Liver (tissue), 8 donors: ENCODE measurements at regions not wholly inside any gene's neighbourhood (a gene's known extent, or its start where the extent isn't known, plus 50 kb on each side); places are given as distances from the start of the nearest gene placed in this dataset.

Experiments used
- DNase-seq: peaks from one replicate; pipeline ENCODE4 v3.0.0-alpha.2; 2017; ENCODE audit warnings: low spot score
- H3K27ac ChIP-seq, 2 donors: one replicate each; pipeline ENCODE4 v1.7.0; 2013; ENCODE audit warnings: inconsistent platforms in 2 of 2, low read length in 2 of 2, control low read depth in 1 of 2, low read depth in 1 of 2, mild to moderate bottlenecking in 1 of 2
- H3K27me3 ChIP-seq, 4 donors: one replicate each; pipeline versions ENCODE4 v1.6.1 to v1.7.0; 2013; ENCODE audit warnings: low read length in 3 of 4, inconsistent platforms in 1 of 4, mild to moderate bottlenecking in 1 of 4, moderate library complexity in 1 of 4; ENCODE audit not compliant: control insufficient read depth in 4 of 4, insufficient read depth in 4 of 4
- H3K36me3 ChIP-seq, 4 donors: one replicate each; pipeline versions ENCODE4 v1.6.1 to v1.7.0; 2013; ENCODE audit warnings: low read length in 3 of 4, mild to moderate bottlenecking in 3 of 4, low read depth in 1 of 4, moderate library complexity in 1 of 4; ENCODE audit not compliant: control insufficient read depth in 4 of 4, insufficient read depth in 3 of 4
- H3K4me1 ChIP-seq, 4 donors: one replicate each; pipeline versions ENCODE4 v1.6.1 to v1.7.0; 2013; ENCODE audit warnings: low read length in 3 of 4, mild to moderate bottlenecking in 3 of 4, moderate library complexity in 1 of 4; ENCODE audit not compliant: control insufficient read depth in 4 of 4, insufficient read depth in 4 of 4
- H3K4me3 ChIP-seq, 3 donors: one replicate each; pipeline versions ENCODE4 v1.6.1 to v1.7.0; 2013; ENCODE audit warnings: low read length in 3 of 3, control low read depth in 1 of 3, low read depth in 1 of 3, mild to moderate bottlenecking in 1 of 3
- H3K9ac ChIP-seq, 2 donors: one replicate each; pipeline ENCODE4 v1.7.0; 2013; ENCODE audit warnings: low read length in 2 of 2, mild to moderate bottlenecking in 2 of 2, moderate library complexity in 2 of 2, control low read depth in 1 of 2, low read depth in 1 of 2
- H3K9me3 ChIP-seq, 4 donors: one replicate each; pipeline versions ENCODE4 v1.6.1 to v1.7.0; 2013; ENCODE audit warnings: low read length in 3 of 4; ENCODE audit not compliant: control insufficient read depth in 4 of 4
- FOXA1 ChIP-seq: IDR thresholded peaks from 2 replicates; pipeline ENCODE4 v1.6.1; 2016; ENCODE audit warnings: antibody characterized with exemption
- HNF4G ChIP-seq: IDR thresholded peaks from 2 replicates; pipeline ENCODE4 v1.6.1; 2016; ENCODE audit warnings: antibody characterized with exemption
- JUND ChIP-seq, 2 donors: IDR thresholded peaks; 2 replicates each; pipeline ENCODE4 v1.6.1; 2016; ENCODE audit warnings: antibody characterized with exemption in 2 of 2
- NR2F2 ChIP-seq: IDR thresholded peaks from 2 replicates; pipeline ENCODE4 v1.6.1; 2016; ENCODE audit warnings: antibody characterized with exemption
- RAD21 ChIP-seq, 2 donors: IDR thresholded peaks; 2 replicates each; pipeline ENCODE4 v1.6.1; 2016; ENCODE audit warnings: antibody characterized with exemption in 2 of 2, mild to moderate bottlenecking in 2 of 2
- SP1 ChIP-seq: IDR thresholded peaks from 2 replicates; pipeline ENCODE4 v1.6.1; 2018; ENCODE audit warnings: antibody characterized with exemption, mild to moderate bottlenecking
- TAF1 ChIP-seq: conservative IDR thresholded peaks from 2 replicates; pipeline ENCODE4 v1.6.1; 2016; ENCODE audit warnings: antibody characterized with exemption, mild to moderate bottlenecking
- YY1 ChIP-seq: IDR thresholded peaks from 2 replicates; pipeline ENCODE4 v1.6.1; 2016; ENCODE audit warnings: antibody characterized with exemption, mild to moderate bottlenecking
- WGBS: extraction: QIAGEN DNeasy Blood & Tissue Kit; methylation state at CpG from one replicate; pipeline ENCODE4 v1.1.7; 2013; 5-methylcytosine and 5-hydroxymethylcytosine counted together
- TF ChIP-seq, protein P1 (sequence below): IDR thresholded peaks from 2 replicates; pipeline ENCODE4 v1.6.1; 2016; ENCODE audit warnings: antibody characterized with exemption
- TF ChIP-seq, protein P2 (sequence below): fragments of 150-350 bp; IDR thresholded peaks from 2 replicates; pipeline ENCODE4 v1.5.1; 2017; ENCODE audit warnings: improper control_type of control experiment, low read depth, low read length; ENCODE audit not compliant: missing input control
- TF ChIP-seq, protein P3 (sequence below): IDR thresholded peaks from 2 replicates; pipeline ENCODE4 v1.6.1; 2016; ENCODE audit warnings: antibody characterized with exemption
- TF ChIP-seq, protein P4 (sequence below): IDR thresholded peaks from 2 replicates; pipeline ENCODE4 v1.6.1; 2016; ENCODE audit warnings: antibody characterized with exemption
- TF ChIP-seq, protein P5 (sequence below): IDR thresholded peaks from 2 replicates; pipeline ENCODE4 v1.6.1; 2016; ENCODE audit warnings: antibody characterized with exemption, mild to moderate bottlenecking
- donor health status: healthy.
- donor health status: healthy.
- donor health status: healthy.
- donor health status: healthy.
- donor health status: healthy.

DNA sequence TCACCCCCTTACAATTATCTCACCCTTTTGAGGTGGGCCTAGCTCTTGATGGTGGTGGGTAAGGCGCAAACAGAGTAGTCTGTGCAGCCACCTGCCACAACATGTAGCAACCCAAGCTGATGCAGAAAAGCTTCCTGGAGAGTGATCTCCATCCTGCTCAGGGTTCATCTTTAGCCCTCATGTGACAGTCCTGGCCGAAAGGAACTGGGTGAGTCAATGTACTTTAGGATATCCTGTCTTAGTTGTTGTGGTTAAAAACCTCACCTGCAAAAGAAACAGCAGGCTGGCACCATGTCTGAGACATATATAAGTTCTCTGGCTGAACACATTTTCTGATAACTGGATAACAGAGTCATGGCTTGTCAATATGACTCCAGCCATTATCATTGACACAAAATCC, 183.5 kb upstream of the CPHXL start:
- Histone ChIP-seq H3K36me3 (no peaks in the 10 kb centered on the region), H3K9me3 (no peaks in the 10 kb centered on the region), H3K4me3 (no peak overlapping the region), H3K27me3 (no peaks in the 10 kb centered on the region), H3K4me1 (no peaks in the 10 kb centered on the region), H3K27ac (no peak overlapping the region), H3K9ac (no peak overlapping the region)
- TF ChIP-seq, protein P1, sequence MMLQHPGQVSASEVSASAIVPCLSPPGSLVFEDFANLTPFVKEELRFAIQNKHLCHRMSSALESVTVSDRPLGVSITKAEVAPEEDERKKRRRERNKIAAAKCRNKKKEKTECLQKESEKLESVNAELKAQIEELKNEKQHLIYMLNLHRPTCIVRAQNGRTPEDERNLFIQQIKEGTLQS = no peak
- TF ChIP-seq JUND (IDR thresholded peaks at IDR 0.05) = no peak
- no peak for TF ChIP-seq SP1
- no peak for TF ChIP-seq RAD21 (IDR thresholded peaks at IDR 0.05)
- TF ChIP-seq, protein P2, sequence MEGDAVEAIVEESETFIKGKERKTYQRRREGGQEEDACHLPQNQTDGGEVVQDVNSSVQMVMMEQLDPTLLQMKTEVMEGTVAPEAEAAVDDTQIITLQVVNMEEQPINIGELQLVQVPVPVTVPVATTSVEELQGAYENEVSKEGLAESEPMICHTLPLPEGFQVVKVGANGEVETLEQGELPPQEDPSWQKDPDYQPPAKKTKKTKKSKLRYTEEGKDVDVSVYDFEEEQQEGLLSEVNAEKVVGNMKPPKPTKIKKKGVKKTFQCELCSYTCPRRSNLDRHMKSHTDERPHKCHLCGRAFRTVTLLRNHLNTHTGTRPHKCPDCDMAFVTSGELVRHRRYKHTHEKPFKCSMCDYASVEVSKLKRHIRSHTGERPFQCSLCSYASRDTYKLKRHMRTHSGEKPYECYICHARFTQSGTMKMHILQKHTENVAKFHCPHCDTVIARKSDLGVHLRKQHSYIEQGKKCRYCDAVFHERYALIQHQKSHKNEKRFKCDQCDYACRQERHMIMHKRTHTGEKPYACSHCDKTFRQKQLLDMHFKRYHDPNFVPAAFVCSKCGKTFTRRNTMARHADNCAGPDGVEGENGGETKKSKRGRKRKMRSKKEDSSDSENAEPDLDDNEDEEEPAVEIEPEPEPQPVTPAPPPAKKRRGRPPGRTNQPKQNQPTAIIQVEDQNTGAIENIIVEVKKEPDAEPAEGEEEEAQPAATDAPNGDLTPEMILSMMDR = no peak
- no peak for TF ChIP-seq NR2F2
- WGBS = 60% methylated on average over 2 of the region's 2 CpGs
- DNase-seq = no peak

DNA sequence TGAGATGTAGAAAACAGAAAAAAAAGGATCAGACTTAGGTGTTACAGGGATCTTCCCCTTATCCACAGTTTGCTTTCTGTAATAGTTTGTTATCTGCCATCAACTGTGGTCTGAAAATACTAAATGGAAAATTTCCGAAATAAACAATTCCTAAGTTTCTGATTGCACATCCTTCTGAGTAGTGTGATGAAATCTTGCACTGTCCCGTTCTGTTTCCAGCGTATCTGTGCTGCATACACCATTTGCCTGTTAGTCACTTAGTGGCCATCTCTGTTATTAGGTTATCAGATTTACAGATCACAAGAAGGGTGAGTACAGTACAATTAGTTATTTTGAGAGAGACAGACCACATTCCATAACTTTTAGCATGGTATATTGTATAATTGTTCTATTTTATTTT, 185.6 kb upstream of the CPHXL start:
- DNase-seq = no peak
- no peak overlapping the region for H3K4me3 ChIP-seq
- no peaks in the 10 kb centered on the region for H3K36me3 ChIP-seq
- H3K9ac ChIP-seq = no peak overlapping the region
- no peak overlapping the region for H3K27ac ChIP-seq
- TF ChIP-seq SP1 (no peak), HNF4G (no peak), RAD21 (IDR thresholded peaks at IDR 0.05) (no peak), NR2F2 (no peak), TAF1 (no peak), JUND (IDR thresholded peaks at IDR 0.05) (no peak), YY1 (no peak), FOXA1 (no peak)
- TF ChIP-seq, protein P3, sequence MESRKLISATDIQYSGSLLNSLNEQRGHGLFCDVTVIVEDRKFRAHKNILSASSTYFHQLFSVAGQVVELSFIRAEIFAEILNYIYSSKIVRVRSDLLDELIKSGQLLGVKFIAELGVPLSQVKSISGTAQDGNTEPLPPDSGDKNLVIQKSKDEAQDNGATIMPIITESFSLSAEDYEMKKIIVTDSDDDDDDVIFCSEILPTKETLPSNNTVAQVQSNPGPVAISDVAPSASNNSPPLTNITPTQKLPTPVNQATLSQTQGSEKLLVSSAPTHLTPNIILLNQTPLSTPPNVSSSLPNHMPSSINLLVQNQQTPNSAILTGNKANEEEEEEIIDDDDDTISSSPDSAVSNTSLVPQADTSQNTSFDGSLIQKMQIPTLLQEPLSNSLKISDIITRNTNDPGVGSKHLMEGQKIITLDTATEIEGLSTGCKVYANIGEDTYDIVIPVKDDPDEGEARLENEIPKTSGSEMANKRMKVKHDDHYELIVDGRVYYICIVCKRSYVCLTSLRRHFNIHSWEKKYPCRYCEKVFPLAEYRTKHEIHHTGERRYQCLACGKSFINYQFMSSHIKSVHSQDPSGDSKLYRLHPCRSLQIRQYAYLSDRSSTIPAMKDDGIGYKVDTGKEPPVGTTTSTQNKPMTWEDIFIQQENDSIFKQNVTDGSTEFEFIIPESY = no peak
- TF ChIP-seq, protein P4, sequence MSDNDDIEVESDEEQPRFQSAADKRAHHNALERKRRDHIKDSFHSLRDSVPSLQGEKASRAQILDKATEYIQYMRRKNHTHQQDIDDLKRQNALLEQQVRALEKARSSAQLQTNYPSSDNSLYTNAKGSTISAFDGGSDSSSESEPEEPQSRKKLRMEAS = no peak
- TF ChIP-seq, protein P5, sequence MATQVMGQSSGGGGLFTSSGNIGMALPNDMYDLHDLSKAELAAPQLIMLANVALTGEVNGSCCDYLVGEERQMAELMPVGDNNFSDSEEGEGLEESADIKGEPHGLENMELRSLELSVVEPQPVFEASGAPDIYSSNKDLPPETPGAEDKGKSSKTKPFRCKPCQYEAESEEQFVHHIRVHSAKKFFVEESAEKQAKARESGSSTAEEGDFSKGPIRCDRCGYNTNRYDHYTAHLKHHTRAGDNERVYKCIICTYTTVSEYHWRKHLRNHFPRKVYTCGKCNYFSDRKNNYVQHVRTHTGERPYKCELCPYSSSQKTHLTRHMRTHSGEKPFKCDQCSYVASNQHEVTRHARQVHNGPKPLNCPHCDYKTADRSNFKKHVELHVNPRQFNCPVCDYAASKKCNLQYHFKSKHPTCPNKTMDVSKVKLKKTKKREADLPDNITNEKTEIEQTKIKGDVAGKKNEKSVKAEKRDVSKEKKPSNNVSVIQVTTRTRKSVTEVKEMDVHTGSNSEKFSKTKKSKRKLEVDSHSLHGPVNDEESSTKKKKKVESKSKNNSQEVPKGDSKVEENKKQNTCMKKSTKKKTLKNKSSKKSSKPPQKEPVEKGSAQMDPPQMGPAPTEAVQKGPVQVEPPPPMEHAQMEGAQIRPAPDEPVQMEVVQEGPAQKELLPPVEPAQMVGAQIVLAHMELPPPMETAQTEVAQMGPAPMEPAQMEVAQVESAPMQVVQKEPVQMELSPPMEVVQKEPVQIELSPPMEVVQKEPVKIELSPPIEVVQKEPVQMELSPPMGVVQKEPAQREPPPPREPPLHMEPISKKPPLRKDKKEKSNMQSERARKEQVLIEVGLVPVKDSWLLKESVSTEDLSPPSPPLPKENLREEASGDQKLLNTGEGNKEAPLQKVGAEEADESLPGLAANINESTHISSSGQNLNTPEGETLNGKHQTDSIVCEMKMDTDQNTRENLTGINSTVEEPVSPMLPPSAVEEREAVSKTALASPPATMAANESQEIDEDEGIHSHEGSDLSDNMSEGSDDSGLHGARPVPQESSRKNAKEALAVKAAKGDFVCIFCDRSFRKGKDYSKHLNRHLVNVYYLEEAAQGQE = no peak
- TF ChIP-seq, protein P1 = no peak
- H3K27me3 ChIP-seq = peaks cover 0 to 7% (median 0%) of the 10 kb centered on the region in 4 donors
- no peaks in the 10 kb centered on the region for H3K4me1 ChIP-seq
- WGBS = 82% methylated on average over 3 of the region's 3 CpGs
- H3K9me3 ChIP-seq = no peaks in the 10 kb centered on the region
